A673 (cell line): ENCODE measurements at regions not wholly inside any gene's neighbourhood (a gene's known extent, or its start where the extent isn't known, plus 50 kb on each side); places are given as distances from the start of the nearest gene placed in this dataset.

Experiments
- EZH2 ChIP-seq: fragments of 200-600 bp; sonication (generic); IDR thresholded peaks from 2 replicates; pipeline ENCODE4 v1.6.1; 2017; ENCODE audit warnings: borderline replicate concordance, low read depth, mild to moderate bottlenecking, mixed read lengths, antibody characterized with exemption, low read length; ENCODE audit not compliant: poor library complexity, severe bottlenecking
- TF ChIP-seq, protein P1 (sequence below): fragments of 300-800, 200-600 bp; sonication (generic); conservative IDR thresholded peaks from 2 replicates; pipeline ENCODE4 v1.5.1; 2017; ENCODE audit warnings: low read depth, mild to moderate bottlenecking, antibody characterized with exemption, low read length, moderate library complexity, mixed read lengths

DNA sequence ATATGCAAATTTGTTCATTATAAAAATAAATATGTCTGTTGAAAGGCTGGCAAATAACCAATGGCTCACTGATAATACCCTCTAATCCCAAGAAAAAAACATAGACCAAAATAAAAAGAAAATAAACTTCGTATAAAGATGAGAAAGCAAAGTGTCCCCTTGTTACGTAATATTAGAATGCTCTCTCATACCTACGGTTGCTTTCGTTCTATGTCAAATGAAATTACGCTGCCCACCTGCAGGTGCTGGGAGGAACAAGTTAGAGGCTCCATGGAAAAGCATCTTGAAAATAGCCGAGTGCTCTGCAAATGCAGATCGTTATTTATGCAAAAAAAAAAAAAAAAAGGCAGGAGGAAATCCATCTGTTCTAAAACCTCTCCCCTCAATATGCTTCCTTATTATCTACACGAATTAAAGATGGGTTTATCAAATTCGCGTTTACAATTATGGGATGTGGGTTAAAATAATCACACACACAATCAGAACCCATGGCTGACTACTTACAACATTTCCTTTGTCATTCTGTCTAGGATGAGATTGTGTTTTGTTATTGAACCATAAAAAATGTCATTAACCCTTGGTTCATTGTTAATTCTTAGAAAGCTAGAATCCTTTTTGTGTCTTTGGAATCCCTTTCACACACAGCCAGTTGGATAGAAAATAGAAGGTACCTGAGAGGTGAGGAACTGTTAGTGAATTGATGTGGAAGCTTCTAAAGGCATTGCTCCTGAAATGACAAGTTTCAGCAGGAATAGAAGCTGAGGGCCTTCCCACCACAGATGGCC lies 268.6 kb downstream of the SETD4 start:
- TF ChIP-seq, protein P1, sequence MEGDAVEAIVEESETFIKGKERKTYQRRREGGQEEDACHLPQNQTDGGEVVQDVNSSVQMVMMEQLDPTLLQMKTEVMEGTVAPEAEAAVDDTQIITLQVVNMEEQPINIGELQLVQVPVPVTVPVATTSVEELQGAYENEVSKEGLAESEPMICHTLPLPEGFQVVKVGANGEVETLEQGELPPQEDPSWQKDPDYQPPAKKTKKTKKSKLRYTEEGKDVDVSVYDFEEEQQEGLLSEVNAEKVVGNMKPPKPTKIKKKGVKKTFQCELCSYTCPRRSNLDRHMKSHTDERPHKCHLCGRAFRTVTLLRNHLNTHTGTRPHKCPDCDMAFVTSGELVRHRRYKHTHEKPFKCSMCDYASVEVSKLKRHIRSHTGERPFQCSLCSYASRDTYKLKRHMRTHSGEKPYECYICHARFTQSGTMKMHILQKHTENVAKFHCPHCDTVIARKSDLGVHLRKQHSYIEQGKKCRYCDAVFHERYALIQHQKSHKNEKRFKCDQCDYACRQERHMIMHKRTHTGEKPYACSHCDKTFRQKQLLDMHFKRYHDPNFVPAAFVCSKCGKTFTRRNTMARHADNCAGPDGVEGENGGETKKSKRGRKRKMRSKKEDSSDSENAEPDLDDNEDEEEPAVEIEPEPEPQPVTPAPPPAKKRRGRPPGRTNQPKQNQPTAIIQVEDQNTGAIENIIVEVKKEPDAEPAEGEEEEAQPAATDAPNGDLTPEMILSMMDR = no peak
- TF ChIP-seq EZH2 = no peak
